H9 (cell line): ENCODE measurements at regions not wholly inside any gene's neighbourhood (a gene's known extent, or its start where the extent isn't known, plus 50 kb on each side); places are given as distances from the start of the nearest gene placed in this dataset.

ENCODE experiments used
- DNase-seq: peaks from one replicate; pipeline ENCODE4 v3.0.0-alpha.2; 2017
- H2AFZ ChIP-seq: one replicate; pipeline ENCODE4 v1.6.1; 2013; ENCODE audit warnings: mild to moderate bottlenecking, low read length, control low read depth, moderate library complexity
- H2AK5ac ChIP-seq: 2 replicates; pipeline ENCODE4 v1.6.1; 2013; ENCODE audit warnings: low read length, control low read depth, mixed read lengths; ENCODE audit not compliant: insufficient read length
- H2BK120ac ChIP-seq: one replicate; pipeline ENCODE4 v1.6.1; 2013; ENCODE audit warnings: low read depth, mild to moderate bottlenecking, low read length, control low read depth, inconsistent platforms; ENCODE audit not compliant: poor library complexity, severe bottlenecking
- H2BK12ac ChIP-seq: 2 replicates; pipeline ENCODE4 v1.6.1; 2013; ENCODE audit warnings: low read length, control low read depth, mixed read lengths, low read depth; ENCODE audit not compliant: insufficient read length
- H2BK15ac ChIP-seq: 2 replicates; pipeline ENCODE4 v1.6.1; 2013; ENCODE audit warnings: low read depth, low read length, control low read depth
- H2BK20ac ChIP-seq: one replicate; pipeline ENCODE4 v1.6.1; 2013; ENCODE audit warnings: low read depth, mild to moderate bottlenecking, low read length, control low read depth, inconsistent platforms; ENCODE audit not compliant: poor library complexity, severe bottlenecking
- H2BK5ac ChIP-seq: 2 replicates; pipeline ENCODE4 v1.6.1; 2013; ENCODE audit warnings: low read length, control low read depth, mixed read lengths; ENCODE audit not compliant: insufficient read length
- H3K14ac ChIP-seq: 2 replicates; pipeline ENCODE4 v1.6.1; 2013; ENCODE audit warnings: low read length, control low read depth; ENCODE audit not compliant: insufficient read depth
- H3K18ac ChIP-seq: 2 replicates; pipeline ENCODE4 v1.6.1; 2013; ENCODE audit warnings: low read depth, mild to moderate bottlenecking, mixed read lengths, low read length, control low read depth; ENCODE audit not compliant: insufficient read length
- H3K23ac ChIP-seq: 2 replicates; pipeline ENCODE4 v1.6.1; 2013; ENCODE audit warnings: low read length, control low read depth, mixed read lengths, low read depth; ENCODE audit not compliant: insufficient read length
- H3K23me2 ChIP-seq: 2 replicates; pipeline ENCODE4 v1.6.1; 2013; ENCODE audit warnings: low read depth, mild to moderate bottlenecking, mixed read lengths, low read length, control low read depth; ENCODE audit not compliant: insufficient read length, poor library complexity, severe bottlenecking
- H3K27ac ChIP-seq: 2 replicates; pipeline ENCODE4 v1.5.1; 2013; ENCODE audit warnings: low read length, control low read depth, mixed read lengths, low read depth; ENCODE audit not compliant: insufficient read length
- H3K27me3 ChIP-seq: 2 replicates; pipeline ENCODE4 v1.6.1; 2013; ENCODE audit warnings: low read length, control low read depth, inconsistent platforms; ENCODE audit not compliant: insufficient read depth
- H3K4ac ChIP-seq: 2 replicates; pipeline ENCODE4 v1.6.1; 2013; ENCODE audit warnings: low read depth, mild to moderate bottlenecking, control low read depth, inconsistent platforms, low read length, moderate library complexity
- H3K4me1 ChIP-seq: 2 replicates; pipeline ENCODE4 v1.6.1; 2013; ENCODE audit warnings: low read length, control low read depth, inconsistent platforms; ENCODE audit not compliant: insufficient read depth
- H3K4me2 ChIP-seq: 2 replicates; pipeline ENCODE4 v1.6.1; 2013; ENCODE audit warnings: low read length, control low read depth, mixed read lengths; ENCODE audit not compliant: insufficient read length, insufficient read depth
- H3K56ac ChIP-seq: 2 replicates; pipeline ENCODE4 v1.6.1; 2013; ENCODE audit warnings: low read depth, mild to moderate bottlenecking, mixed read lengths, low read length, control low read depth; ENCODE audit not compliant: insufficient read length
- H3K79me1 ChIP-seq: 2 replicates; pipeline ENCODE4 v1.6.1; 2013; ENCODE audit warnings: low read depth, mild to moderate bottlenecking, moderate library complexity, low read length, control low read depth, inconsistent platforms; ENCODE audit not compliant: insufficient read depth, poor library complexity, severe bottlenecking
- H3K79me2 ChIP-seq: 2 replicates; pipeline ENCODE4 v1.6.1; 2013; ENCODE audit warnings: low read length, control low read depth, inconsistent platforms; ENCODE audit not compliant: insufficient read depth
- H3K9ac ChIP-seq: 2 replicates; pipeline ENCODE4 v1.6.1; 2013; ENCODE audit warnings: low read length, control low read depth, mixed read lengths; ENCODE audit not compliant: insufficient read length; ENCODE audit errors: extremely low read depth
- H3K9me3 ChIP-seq: one replicate; pipeline ENCODE4 v1.6.1; 2013; ENCODE audit warnings: low read depth, low read length, inconsistent platforms; ENCODE audit not compliant: control insufficient read depth
- H3T11ph ChIP-seq: one replicate; pipeline ENCODE4 v1.6.1; 2013; ENCODE audit warnings: mild to moderate bottlenecking, low read length, control low read depth, inconsistent platforms
- H4K20me1 ChIP-seq: one replicate; pipeline ENCODE4 v1.6.1; 2013; ENCODE audit not compliant: control insufficient read depth, insufficient read length, insufficient read depth
- H4K5ac ChIP-seq: 2 replicates; pipeline ENCODE4 v1.6.1; 2013; ENCODE audit warnings: low read depth, mild to moderate bottlenecking, mixed read lengths, low read length, control low read depth; ENCODE audit not compliant: insufficient read length
- H4K8ac ChIP-seq: replicated peaks from 2 replicates; pipeline ENCODE4 v1.6.1; 2013; ENCODE audit warnings: low read length, control low read depth, mixed read lengths, low read depth; ENCODE audit not compliant: insufficient read length
- H4K91ac ChIP-seq: 2 replicates; pipeline ENCODE4 v1.6.1; 2013; ENCODE audit warnings: low read depth, mild to moderate bottlenecking, moderate library complexity, mixed read lengths, low read length, control low read depth; ENCODE audit not compliant: insufficient read length
- H3K27ac Mint-ChIP-seq, 3 experiments: 2 replicates in 2 of 3; 3 replicates in 1 of 3; pipeline ENCODE4 v1.8.0; 2020 to 2021; ENCODE audit warnings: mixed read lengths in 3 of 3, mild to moderate bottlenecking in 1 of 3, moderate library complexity in 1 of 3
- H3K27me3 Mint-ChIP-seq: 2 replicates; pipeline ENCODE4 v1.8.0; 2021; ENCODE audit warnings: low read depth, mild to moderate bottlenecking, moderate library complexity, mixed read lengths
- H3K36me3 Mint-ChIP-seq, 3 experiments: 2 replicates in 2 of 3; 3 replicates in 1 of 3; pipeline ENCODE4 v1.8.0; 2020 to 2021; ENCODE audit warnings: low read depth in 3 of 3, mixed read lengths in 3 of 3; ENCODE audit not compliant: insufficient read depth in 1 of 3
- H3K4me1 Mint-ChIP-seq, 2 experiments: 2 replicates each; pipeline ENCODE4 v1.8.0; 2020; ENCODE audit warnings: mixed read lengths in 2 of 2
- H3K4me3 Mint-ChIP-seq, 2 experiments: 2 replicates in 1 of 2; 3 replicates in 1 of 2; pipeline ENCODE4 v1.8.0; 2020 to 2021; ENCODE audit warnings: mild to moderate bottlenecking in 2 of 2, mixed read lengths in 2 of 2, moderate library complexity in 1 of 2
- H3K9me3 Mint-ChIP-seq, 2 experiments: 2 replicates in 1 of 2; 3 replicates in 1 of 2; pipeline ENCODE4 v1.8.0; 2020; ENCODE audit warnings: mild to moderate bottlenecking in 2 of 2, mixed read lengths in 2 of 2, moderate library complexity in 1 of 2
- CTCF ChIP-seq: fragments of 200-600 bp; sonication (generic); conservative IDR thresholded peaks from 3 replicates; pipeline ENCODE4 v1.8.0; 2021; ENCODE audit warnings: antibody characterized with exemption, mild to moderate bottlenecking
- WGBS: extraction: QIAGEN DNeasy Blood & Tissue Kit; methylation state at CpG from one replicate; pipeline ENCODE4 v1.1.7; 2013; ENCODE audit warnings: missing lambda C conversion rate, low lambda C conversion rate, mixed read lengths; ENCODE audit not compliant: insufficient read length; ENCODE audit errors: extremely low coverage; 5-methylcytosine and 5-hydroxymethylcytosine counted together

- Histone ChIP-seq H4K91ac (no peak overlapping the region), H2BK20ac (no peak overlapping the region), H3K79me2 (no peaks in the 10 kb centered on the region), H2BK120ac (no peak overlapping the region), H3K4me2 (no peak overlapping the region), H2AFZ (no peak overlapping the region), H3K23me2 (no peaks in the 10 kb centered on the region), H3K27ac (no peak overlapping the region), H3T11ph (no peak overlapping the region), H3K9me3 (no peaks in the 10 kb centered on the region), H4K20me1 (no peaks in the 10 kb centered on the region), H3K18ac (no peak overlapping the region), H3K23ac (no peak overlapping the region), H3K4ac (no peak overlapping the region), H2AK5ac (no peak overlapping the region), H3K4me1 (0 out of 2 replicates have a peak, but pooled peaks cover 3% of the 10 kb centered on the region), H4K5ac (no peak overlapping the region), H2BK12ac (no peak overlapping the region), H3K56ac (no peak overlapping the region), H4K8ac (no peak overlapping the region), H3K79me1 (no peaks in the 10 kb centered on the region), H3K27me3 (no peaks in the 10 kb centered on the region), H2BK5ac (no peak overlapping the region), H3K9ac (no peak overlapping the region), H3K14ac (no peak overlapping the region), H2BK15ac (no peak overlapping the region)
- no peak for TF ChIP-seq CTCF
- Mint-ChIP-seq H3K27me3 (no peaks in the 10 kb centered on the region; the same call in 1 of the 2 replicates), H3K4me3 (no peak overlapping the region), H3K36me3 (no peaks in the 10 kb centered on the region), H3K9me3 (no peaks in the 10 kb centered on the region), H3K27ac (no peak overlapping the region), H3K4me1 (peaks cover 11 to 15% of the 10 kb centered on the region in 2 experiments)
- DNase-seq: no peak
- no CpG with 5 or more reads among the region's 1 CpG for WGBS
Observed at GRCh38 chr10:56583316-56583715, 222.3 kb upstream of the ZWINT start.
